Astrocyte of the hippocampus (primary cell): ENCODE measurements at regions not wholly inside any gene's neighbourhood (a gene's known extent, or its start where the extent isn't known, plus 50 kb on each side); places are given as distances from the start of the nearest gene placed in this dataset.

Experiments used
- DNase-seq: peaks from one replicate; pipeline ENCODE4 v3.0.0; 2011; ENCODE audit warnings: low read depth, low spot score

- no peak for DNase-seq
Measured at GRCh38 chr6:14634072-14634471, 516.5 kb downstream of the CD83 start.

DNA sequence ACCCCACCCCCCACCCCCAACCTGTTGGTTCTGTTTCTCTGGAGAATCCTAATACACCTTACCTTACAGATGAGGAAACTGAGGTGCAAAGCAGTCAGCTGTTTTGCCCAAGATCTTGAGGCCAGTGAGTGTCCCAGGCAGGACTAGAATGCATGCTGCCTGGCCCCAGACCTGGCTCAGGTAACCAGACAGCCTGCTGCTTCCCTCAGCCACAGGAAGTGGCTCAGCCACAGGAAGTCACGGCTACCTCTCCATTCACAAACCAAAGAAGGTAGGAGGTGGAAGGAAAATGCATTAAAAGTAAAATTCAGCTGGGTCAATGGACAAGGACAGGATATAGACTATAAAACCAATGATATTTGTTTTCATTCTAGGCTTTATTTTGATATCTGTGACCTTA is 517.6 kb downstream of the CD83 start:
- no peak for DNase-seq

GRCh38 chr6:14635934-14636591 is 518.5 kb downstream of the CD83 start:
- DNase-seq: no peak

DNA sequence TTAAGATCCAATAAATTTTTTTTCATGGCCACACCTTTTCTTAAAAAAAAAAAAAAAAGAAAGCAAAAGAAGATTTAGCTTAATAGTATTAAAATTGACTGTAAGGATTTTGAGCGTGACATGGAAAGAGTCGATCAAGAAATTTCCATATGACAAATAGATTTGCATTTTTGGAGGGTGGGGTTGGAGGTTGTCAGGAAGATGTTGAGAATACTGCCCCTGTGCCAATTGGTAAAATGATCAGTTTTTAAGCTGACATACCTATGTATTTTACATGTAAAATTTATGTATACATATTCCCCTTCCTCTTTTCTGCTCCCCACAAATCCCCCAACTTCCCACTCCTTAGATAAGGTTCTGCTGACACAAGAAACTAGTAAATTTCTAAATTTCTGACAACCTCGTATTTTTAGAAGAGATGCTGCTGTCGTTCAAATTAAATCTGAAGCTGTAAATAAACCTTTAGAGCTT is 520.9 kb downstream of the CD83 start:
- no peak for DNase-seq

DNA sequence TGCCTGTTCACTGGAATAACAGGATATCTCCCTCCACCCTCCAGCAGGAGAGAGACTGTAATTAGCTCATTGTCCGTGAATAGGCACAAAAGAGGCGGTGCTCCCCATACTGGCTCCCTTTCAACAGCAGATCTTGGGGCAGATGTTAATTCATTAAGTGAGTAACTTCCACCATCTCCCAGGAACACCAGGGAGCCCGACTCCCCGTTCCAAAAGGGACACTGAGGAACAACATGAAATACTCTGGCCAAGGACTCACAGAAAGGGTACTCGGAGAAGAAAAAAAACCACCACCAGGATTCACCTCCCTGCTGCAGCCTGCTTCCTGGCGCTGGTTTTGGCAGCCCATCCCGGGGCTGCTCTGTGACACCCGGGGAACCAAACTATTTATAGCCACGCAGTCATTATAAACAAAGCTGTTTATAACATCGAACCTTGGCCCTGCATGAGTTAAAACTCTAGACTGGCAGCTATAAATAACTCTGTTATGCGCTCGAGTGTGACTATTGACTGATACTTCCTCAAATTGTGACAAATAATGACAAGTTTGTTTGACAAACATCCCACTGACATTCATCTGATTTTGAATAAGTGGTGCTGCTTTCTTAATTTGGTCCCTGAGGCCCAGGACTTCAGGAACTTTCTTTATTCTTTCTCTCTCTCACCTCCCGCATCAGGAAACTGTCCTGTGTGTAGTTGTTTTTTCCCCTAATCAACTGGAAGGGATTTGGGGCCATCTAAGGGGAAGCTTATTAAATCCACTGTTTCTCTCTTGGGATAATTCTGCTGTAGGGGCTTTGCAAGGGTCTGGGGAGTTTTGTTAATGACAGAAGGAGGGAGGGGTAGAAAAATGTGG is 521.6 kb downstream of the CD83 start:
- peak; percentile 48 for DNase-seq

GRCh38 chr6:14639983-14640599 is 522.5 kb downstream of the CD83 start:
- no peak for DNase-seq

DNA sequence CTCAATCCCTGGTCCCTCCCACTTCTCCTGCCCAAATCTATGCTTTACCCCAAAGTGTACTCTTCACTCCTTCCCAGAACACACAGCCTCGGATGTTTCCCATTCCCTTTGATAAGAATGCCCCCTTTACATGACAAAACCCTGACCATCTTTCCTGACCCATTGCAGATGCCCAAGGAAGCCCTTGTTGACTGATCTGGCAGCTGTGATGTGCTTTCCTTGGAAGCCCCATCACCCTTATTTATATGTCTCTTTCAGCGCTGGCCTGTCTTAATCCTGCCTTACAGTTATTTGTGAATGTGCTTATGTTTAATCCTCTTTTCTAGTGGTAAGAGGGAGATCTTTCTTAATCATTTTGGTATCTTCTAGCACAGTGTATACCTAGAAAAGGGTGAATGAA is 523.1 kb downstream of the CD83 start:
- no peak for DNase-seq

DNA sequence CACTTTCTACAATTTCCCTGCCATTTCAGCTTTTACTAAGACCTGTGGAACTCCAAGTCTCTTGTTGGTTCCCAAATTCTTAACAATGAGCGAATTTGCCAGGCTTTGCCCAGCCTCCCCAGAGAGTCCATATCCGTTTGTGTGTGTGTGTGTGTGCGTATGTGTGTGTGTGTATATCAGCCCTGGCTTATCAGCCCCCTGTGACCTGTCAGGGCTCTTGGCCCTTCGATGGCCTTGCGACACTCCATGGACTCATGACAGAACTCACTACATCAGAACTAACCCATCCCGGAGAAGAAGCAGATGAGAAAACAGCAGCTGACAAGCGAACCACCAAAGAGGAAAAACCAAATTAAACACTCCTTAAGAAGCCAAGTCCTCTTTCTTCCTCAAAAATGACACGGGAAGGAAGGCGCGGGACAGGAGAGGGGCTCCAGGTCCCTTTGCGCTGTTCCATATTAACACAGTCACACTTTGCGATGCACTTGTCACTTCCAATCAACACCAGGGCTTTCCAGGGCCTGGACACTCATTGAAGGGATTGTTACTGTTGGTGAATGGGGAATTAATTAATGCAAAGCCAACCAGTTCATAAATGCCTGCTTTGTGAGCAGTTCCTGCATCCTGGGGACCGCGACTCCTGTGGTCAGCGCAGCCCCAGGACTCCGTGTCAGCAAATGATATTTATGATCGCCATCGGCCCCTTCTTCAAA is 524.0 kb downstream of the CD83 start:
- DNase-seq: peak; percentile 28

GRCh38 chr6:14642136-14642505 is 524.5 kb downstream of the CD83 start:
- no peak for DNase-seq

GRCh38 chr6:14642842-14643241 is 525.3 kb downstream of the CD83 start:
- no peak for DNase-seq

DNA sequence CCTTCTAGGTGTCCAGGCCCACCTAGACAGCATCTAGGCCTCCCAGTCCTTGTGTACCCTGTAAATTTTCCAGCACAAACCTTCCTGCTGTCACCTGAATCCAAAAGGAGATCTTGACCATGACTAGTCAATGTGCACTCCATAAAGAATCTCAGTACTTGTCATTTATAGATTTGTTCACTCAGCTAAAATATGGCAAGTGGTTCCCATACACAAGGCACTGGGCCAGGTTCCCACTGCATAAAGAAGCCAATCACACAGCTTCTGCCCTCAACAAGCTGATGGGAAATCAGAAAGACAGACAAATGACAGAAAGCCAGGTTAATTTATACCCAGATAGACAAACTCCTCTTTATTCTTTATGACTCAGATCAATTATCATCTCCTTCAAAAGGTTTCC is 526.8 kb downstream of the CD83 start:
- no peak for DNase-seq

DNA sequence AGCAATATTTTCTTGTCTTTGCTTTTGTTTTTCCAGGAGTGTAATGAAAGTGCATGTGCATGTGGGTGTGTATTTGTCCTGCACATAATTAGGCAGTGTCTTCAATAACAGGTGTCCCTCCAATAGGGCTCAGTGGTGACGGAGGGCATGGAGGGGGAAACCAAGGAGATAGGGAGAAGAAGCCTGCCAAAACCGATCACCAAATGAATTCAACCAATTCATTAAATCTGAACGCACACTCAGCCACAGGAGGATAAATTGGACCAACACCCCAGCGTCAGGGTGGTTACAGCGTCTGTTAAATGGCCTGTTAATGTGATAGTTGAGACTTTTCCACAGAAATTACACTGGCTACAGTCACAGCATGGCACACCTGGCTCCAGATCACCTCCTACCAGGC is 527.6 kb downstream of the CD83 start:
- no peak for DNase-seq

DNA sequence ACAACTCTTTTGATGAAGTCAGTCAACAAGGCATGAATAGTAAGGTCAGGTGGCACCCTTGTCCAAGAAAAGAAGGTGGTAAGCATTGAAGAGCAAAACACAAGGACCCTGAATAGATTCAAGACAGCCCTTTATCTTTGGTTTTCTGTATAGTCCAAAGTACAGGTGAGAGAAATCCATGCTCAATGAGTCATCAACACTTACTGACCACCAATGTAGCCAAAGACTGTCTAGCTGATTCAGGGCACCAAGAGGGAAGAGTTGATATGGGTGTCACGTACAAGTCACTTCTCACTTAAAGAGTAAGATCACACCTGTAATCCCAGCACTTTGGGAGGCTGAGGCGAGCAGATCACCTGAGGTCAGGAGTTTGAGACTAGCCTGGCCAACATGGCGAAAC is 528.3 kb downstream of the CD83 start:
- no peak for DNase-seq

DNA sequence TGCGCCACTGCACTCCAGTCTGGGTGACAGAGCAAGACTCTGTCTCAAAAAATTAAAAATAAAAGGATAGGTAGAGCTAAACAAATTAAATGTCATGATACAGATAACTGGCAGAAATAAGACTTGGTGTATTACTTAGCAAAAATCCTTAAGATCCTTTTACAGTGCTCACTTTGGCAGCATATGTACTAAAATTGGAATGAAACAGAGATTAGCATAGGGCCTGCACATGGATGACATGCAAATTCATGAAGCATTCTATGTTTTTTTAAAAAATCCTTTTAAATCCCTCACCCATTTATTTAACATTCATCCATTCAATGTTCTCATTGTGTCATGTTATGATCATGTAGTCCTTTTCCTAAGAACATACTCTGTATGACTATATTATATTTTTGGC is 528.8 kb downstream of the CD83 start:
- DNase-seq: no peak

GRCh38 chr6:14647357-14647756 is 529.8 kb downstream of the CD83 start:
- DNase-seq: no peak

- DNase-seq: no peak
Measured at GRCh38 chr6:14652536-14652935, 535.0 kb downstream of the CD83 start.

DNA sequence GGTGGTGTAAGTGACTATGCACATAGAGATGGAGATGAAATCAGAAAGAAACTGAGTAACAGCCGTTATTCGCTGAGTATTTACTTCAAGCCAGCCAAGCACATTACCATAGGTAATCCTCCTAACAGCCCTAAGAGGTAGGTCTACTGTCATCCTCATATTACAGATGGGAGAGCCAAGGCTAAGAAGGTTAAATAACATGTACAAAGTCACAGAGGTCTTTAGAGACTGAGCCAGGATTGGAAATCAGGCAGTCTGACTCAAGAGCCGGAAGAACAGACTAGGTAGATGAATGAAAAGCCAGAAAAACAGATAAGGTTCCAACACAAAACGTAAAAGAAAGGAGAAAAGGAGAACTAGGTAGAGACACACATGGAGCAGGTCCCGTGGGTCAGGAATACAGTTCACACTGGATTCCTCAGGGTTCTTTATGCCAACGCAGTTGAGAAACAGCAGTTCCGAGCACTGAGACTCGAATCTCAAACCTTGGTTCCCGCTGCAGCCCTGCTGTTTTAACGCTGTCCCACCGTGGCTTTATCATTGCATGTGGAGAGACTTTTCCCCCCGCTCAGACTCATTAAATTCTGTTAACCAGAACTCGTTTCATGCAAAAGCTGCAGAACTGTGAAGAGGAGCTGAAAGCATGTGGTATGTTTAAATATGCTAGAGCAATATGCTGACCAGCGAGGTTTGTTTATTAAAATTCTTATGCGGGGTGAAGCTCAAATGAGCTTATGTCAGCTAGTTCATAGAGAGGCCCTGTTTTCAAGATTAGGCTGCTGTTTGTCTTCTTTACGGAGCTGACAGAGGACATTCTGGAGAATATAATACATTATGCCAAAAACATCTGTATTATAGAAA is 537.9 kb downstream of the CD83 start:
- no peak for DNase-seq

DNA sequence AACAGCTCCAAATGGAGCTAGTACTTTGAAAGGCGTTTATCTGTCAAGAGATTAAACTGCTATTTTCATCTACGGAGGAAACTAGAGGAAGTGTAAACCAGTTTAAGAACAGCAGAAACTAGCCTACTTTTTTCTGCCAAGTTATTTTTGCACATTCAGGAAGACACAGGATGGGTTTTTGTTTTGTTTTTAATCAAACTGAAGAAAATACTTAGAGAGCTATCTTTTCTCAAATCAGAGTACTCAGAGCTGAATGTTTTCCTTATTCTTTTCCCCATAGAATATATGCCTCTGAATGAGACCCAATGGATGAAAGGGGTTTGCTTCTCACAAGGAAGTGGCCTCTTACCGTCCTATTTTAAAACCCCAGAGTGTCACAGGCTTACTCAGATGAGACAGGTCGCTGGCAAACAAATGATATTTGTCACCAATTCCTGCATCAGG is 538.5 kb downstream of the CD83 start:
- no peak for DNase-seq

- no peak for DNase-seq
Measured at GRCh38 chr6:14656649-14657048, 539.1 kb downstream of the CD83 start.

DNA sequence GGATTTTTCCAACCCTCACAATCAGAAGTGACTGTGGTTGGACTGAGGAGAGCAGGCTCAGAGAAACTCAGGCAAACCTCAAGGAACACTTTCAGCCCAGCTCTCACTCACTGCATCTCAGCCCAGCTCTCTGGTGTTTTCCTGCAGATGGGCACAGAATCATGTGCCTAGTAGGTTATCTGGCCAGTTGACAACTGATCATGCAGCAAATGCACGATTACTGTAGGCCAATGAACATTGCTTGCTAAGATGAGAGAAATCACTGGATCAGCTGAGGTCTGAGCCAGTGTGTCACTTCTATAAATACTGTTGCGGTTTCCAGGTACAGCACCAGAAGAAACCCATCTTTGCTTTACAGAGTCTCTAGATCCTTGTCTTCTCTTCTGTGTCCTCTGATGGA is 540.5 kb downstream of the CD83 start:
- DNase-seq: no peak
